WTC11 (cell line): ENCODE measurements at regions not wholly inside any gene's neighbourhood (a gene's known extent, or its start where the extent isn't known, plus 50 kb on each side); places are given as distances from the start of the nearest gene placed in this dataset.

ENCODE experiments used
- ATAC-seq: fragments of 200-7000 bp; cut with Tn5 transposase; 2 replicates; pipeline ENCODE4 v1.10.0; 2021; ENCODE audit warnings: mild to moderate bottlenecking, moderate library complexity
- CTCF ChIA-PET: fragments of 300-600 bp; sonication (Branson Sonifier 250); formaldehyde crosslinking; loops from one replicate; lab custom pipeline; 2021; ENCODE audit warnings: antibody characterized with exemption; lab: Charles Lee
- POLR2A ChIA-PET: fragments of 350-600 bp; sonication (Branson Sonifier 250); formaldehyde crosslinking; loops from one replicate; lab custom pipeline; 2021; ENCODE audit warnings: antibody characterized with exemption; lab: Charles Lee
- DNase-seq: peaks from one replicate; pipeline ENCODE4 v3.0.0; 2021; ENCODE audit warnings: low spot score
- H3K27ac Mint-ChIP-seq: 2 replicates; pipeline ENCODE4 v1.8.0; 2021; ENCODE audit warnings: mixed read lengths
- H3K27me3 Mint-ChIP-seq: 2 replicates; pipeline ENCODE4 v1.8.0; 2021; ENCODE audit warnings: low read depth, mild to moderate bottlenecking, moderate library complexity, mixed read lengths
- H3K36me3 Mint-ChIP-seq: 2 replicates; pipeline ENCODE4 v1.8.0; 2021; ENCODE audit warnings: mixed read lengths
- H3K4me1 Mint-ChIP-seq: 2 replicates; pipeline ENCODE4 v1.8.0; 2022; ENCODE audit warnings: mixed read lengths
- H3K4me3 Mint-ChIP-seq: 2 replicates; pipeline ENCODE4 v1.8.0; 2021; ENCODE audit warnings: mild to moderate bottlenecking, moderate library complexity, mixed read lengths
- H3K9me3 Mint-ChIP-seq: 2 replicates; pipeline ENCODE4 v1.8.0; 2021; ENCODE audit warnings: mixed read lengths
- CBFB ChIP-seq: sonication (generic); formaldehyde crosslinking; IDR thresholded peaks from 2 replicates; pipeline ENCODE4 v1.8.1; 2022; ENCODE audit warnings: mild to moderate bottlenecking, low read depth, missing genetic modification reagents
- ELF4 ChIP-seq: sonication (generic); formaldehyde crosslinking; IDR thresholded peaks from 2 replicates; pipeline ENCODE4 v1.8.1; 2022; ENCODE audit warnings: low read depth, mild to moderate bottlenecking, moderate library complexity, missing genetic modification reagents
- FOXJ3 ChIP-seq: sonication (generic); formaldehyde crosslinking; IDR thresholded peaks from 2 replicates; pipeline ENCODE4 v1.9.0; 2021; ENCODE audit warnings: missing genetic modification reagents, mild to moderate bottlenecking, borderline replicate concordance
- FOXK1 ChIP-seq: sonication (generic); formaldehyde crosslinking; IDR thresholded peaks from 2 replicates; pipeline ENCODE4 v1.8.0; 2022; ENCODE audit warnings: mild to moderate bottlenecking, moderate library complexity, missing genetic modification reagents
- FOXP1 ChIP-seq: sonication (generic); formaldehyde crosslinking; IDR thresholded peaks from 2 replicates; pipeline ENCODE4 v1.8.0; 2022; ENCODE audit warnings: missing genetic modification reagents, mild to moderate bottlenecking, moderate library complexity, borderline replicate concordance
- GABPB1 ChIP-seq: sonication (generic); formaldehyde crosslinking; IDR thresholded peaks from 2 replicates; pipeline ENCODE4 v1.8.1; 2023; ENCODE audit warnings: mild to moderate bottlenecking, missing genetic modification reagents
- GTF2I ChIP-seq: fragments of 250-450 bp; sonication (Bioruptor Pico); conservative IDR thresholded peaks from 2 replicates; pipeline ENCODE4 v1.4.0; 2021; ENCODE audit warnings: mild to moderate bottlenecking
- NR1H2 ChIP-seq: sonication (generic); formaldehyde crosslinking; IDR thresholded peaks from 2 replicates; pipeline ENCODE4 v1.9.0; 2021; ENCODE audit warnings: mild to moderate bottlenecking, moderate library complexity, missing genetic modification reagents
- OVOL2 ChIP-seq: fragments of 250-450 bp; sonication (Bioruptor Pico); IDR thresholded peaks from 2 replicates; pipeline ENCODE4 v1.9.0; 2021; ENCODE audit warnings: mild to moderate bottlenecking, borderline replicate concordance
- RORB ChIP-seq: fragments of 250-450 bp; sonication (Bioruptor Pico); IDR thresholded peaks from 2 replicates; pipeline ENCODE4 v1.9.0; 2021; ENCODE audit warnings: mild to moderate bottlenecking
- TEAD4 ChIP-seq: sonication (generic); formaldehyde crosslinking; IDR thresholded peaks from 2 replicates; pipeline ENCODE4 v1.8.0; 2022; ENCODE audit warnings: mild to moderate bottlenecking, missing genetic modification reagents
- TP53 ChIP-seq: sonication (generic); formaldehyde crosslinking; IDR thresholded peaks from 2 replicates; pipeline ENCODE4 v1.8.1; 2023; ENCODE audit warnings: mild to moderate bottlenecking, missing genetic modification reagents
- ZNF121 ChIP-seq: sonication (generic); formaldehyde crosslinking; IDR thresholded peaks from 2 replicates; pipeline ENCODE4 v1.8.0; 2023; ENCODE audit warnings: missing genetic modification reagents
- ZNF263 ChIP-seq: sonication (generic); formaldehyde crosslinking; IDR thresholded peaks from 2 replicates; pipeline ENCODE4 v1.8.1; 2022; ENCODE audit warnings: low read depth, mild to moderate bottlenecking, moderate library complexity, missing genetic modification reagents
- ZNF423 ChIP-seq: fragments of 250-450 bp; sonication (Bioruptor Pico); IDR thresholded peaks from 2 replicates; pipeline ENCODE4 v2.1.2; 2022; ENCODE audit warnings: mild to moderate bottlenecking, moderate library complexity
- TF ChIP-seq, protein P1 (sequence below): sonication (generic); formaldehyde crosslinking; IDR thresholded peaks from 2 replicates; pipeline ENCODE4 v1.8.1; 2023; ENCODE audit warnings: mild to moderate bottlenecking, missing genetic modification reagents, borderline replicate concordance
- TF ChIP-seq, protein P2 (sequence below): sonication (generic); formaldehyde crosslinking; IDR thresholded peaks from 2 replicates; pipeline ENCODE4 v1.8.1; 2022; ENCODE audit warnings: mild to moderate bottlenecking, moderate library complexity, missing genetic modification reagents
- TF ChIP-seq, protein P3 (sequence below): fragments of 250-450 bp; sonication (Bioruptor Pico); IDR thresholded peaks from 2 replicates; pipeline ENCODE4 v1.9.0; 2021; ENCODE audit warnings: mild to moderate bottlenecking, borderline replicate concordance
- TF ChIP-seq, protein P4 (sequence below): sonication (generic); formaldehyde crosslinking; IDR thresholded peaks from 2 replicates; pipeline ENCODE4 v1.8.1; 2022; ENCODE audit warnings: low read depth, mild to moderate bottlenecking, moderate library complexity, missing genetic modification reagents, borderline replicate concordance

DNA sequence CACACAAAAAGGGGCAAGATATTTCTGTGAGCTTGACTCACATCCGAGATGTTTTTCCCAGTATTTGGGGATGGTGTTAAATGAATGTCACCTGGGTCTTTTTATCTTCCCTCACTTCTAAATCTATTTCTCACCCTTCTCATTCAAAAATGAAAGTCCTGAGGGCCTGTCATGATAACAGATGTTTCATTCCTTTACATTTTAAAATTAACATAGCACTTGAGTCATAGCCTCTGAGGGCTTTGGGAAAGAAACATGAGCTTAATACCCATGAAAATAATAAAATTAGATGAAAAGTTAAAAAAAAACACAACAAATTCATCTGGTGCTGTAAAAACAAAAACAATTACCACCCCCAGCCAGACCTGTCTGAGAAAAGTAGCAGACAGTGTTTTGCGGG is 226.7 kb downstream of the HNMT start (continued):
- TF ChIP-seq, protein P1, sequence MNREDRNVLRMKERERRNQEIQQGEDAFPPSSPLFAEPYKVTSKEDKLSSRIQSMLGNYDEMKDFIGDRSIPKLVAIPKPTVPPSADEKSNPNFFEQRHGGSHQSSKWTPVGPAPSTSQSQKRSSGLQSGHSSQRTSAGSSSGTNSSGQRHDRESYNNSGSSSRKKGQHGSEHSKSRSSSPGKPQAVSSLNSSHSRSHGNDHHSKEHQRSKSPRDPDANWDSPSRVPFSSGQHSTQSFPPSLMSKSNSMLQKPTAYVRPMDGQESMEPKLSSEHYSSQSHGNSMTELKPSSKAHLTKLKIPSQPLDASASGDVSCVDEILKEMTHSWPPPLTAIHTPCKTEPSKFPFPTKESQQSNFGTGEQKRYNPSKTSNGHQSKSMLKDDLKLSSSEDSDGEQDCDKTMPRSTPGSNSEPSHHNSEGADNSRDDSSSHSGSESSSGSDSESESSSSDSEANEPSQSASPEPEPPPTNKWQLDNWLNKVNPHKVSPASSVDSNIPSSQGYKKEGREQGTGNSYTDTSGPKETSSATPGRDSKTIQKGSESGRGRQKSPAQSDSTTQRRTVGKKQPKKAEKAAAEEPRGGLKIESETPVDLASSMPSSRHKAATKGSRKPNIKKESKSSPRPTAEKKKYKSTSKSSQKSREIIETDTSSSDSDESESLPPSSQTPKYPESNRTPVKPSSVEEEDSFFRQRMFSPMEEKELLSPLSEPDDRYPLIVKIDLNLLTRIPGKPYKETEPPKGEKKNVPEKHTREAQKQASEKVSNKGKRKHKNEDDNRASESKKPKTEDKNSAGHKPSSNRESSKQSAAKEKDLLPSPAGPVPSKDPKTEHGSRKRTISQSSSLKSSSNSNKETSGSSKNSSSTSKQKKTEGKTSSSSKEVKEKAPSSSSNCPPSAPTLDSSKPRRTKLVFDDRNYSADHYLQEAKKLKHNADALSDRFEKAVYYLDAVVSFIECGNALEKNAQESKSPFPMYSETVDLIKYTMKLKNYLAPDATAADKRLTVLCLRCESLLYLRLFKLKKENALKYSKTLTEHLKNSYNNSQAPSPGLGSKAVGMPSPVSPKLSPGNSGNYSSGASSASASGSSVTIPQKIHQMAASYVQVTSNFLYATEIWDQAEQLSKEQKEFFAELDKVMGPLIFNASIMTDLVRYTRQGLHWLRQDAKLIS = no peak
- TF ChIP-seq RORB (CRISPR knock-in tag) = no peak

DNA sequence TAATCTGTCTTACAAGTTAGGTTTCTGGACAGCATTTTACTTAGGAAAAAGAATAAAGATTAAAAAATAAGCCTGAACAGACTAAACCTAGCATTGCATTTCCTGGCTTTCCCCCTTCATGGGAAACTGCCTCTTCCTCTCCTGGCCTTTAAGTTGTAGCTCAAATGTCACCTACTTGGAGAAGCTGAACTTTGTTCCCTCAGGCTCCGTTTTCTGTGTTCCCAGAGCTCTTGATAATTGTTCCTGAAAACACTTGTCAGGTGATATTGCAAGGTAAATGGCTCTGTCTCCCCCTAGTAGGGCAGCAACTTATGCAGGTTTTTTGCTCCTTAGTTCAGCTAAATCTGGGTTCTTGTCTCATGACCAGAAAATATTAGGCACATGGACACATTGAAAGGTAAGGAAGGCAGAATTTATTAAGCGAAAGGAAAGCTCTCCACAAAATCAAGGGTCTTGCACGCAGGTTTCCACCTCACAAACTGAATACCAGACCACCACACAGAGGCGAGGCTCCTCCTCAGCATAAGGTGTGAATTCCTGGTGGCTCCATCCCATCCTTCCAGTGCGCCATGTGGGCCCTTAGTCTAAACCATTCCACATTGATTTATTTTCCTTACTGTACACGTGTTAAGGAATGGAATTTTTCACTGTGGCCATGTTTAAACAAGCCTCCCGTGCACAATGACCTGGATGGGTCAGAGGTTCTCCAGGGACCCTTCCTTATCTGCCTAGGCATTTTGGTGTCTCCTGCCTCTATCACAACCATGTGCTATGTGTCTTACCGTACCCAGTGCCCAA is 229.3 kb downstream of the HNMT start:
- Mint-ChIP-seq H3K9me3 (0 out of 2 replicates have a peak, but pooled peaks cover 4% of the 10 kb centered on the region), H3K4me1 (peaks cover 18% of the 10 kb centered on the region), H3K4me3 (no peak overlapping the region), H3K27me3 (no peaks in the 10 kb centered on the region), H3K27ac (no peak overlapping the region), H3K36me3 (no peaks in the 10 kb centered on the region; the same call in 1 of the 2 replicates)
- no peak for TF ChIP-seq ZNF121
- TF ChIP-seq, protein P2, sequence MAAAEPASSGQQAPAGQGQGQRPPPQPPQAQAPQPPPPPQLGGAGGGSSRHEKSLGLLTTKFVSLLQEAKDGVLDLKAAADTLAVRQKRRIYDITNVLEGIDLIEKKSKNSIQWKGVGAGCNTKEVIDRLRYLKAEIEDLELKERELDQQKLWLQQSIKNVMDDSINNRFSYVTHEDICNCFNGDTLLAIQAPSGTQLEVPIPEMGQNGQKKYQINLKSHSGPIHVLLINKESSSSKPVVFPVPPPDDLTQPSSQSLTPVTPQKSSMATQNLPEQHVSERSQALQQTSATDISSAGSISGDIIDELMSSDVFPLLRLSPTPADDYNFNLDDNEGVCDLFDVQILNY (CRISPR knock-in tag) = no peak
- ChIA-PET POLR2A (no interaction called here), CTCF (no interaction called here)
- ATAC-seq = no peak
- DNase-seq = no peak

DNA sequence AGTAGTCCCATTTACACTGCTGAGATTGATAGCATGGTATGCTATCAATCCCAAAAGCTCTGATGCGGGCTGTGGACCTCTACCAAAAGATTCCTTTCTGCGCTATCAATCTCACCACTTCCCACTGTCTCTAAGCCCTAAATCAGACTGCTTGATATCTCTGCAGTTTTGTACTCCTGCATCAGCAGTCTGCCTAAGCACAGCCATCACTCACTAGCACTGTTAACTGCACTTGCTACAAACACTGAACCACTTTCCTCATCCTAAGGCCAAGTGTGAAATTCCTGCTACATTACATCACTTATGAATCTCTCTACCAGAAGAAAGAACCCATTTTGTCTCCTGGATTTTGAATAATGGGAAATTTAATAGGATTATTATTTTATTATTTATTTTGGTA is 237.0 kb downstream of the HNMT start:
- ATAC-seq = no peak
- no peak overlapping the region for H3K4me3 Mint-ChIP-seq
- H3K27ac Mint-ChIP-seq = no peak overlapping the region
- H3K9me3 Mint-ChIP-seq = peaks cover 28% of the 10 kb centered on the region
- no peaks in the 10 kb centered on the region for H3K27me3 Mint-ChIP-seq
- POLR2A ChIA-PET = no interaction called here
- H3K36me3 Mint-ChIP-seq = peaks cover 15% of the 10 kb centered on the region
- peaks cover 18% of the 10 kb centered on the region for H3K4me1 Mint-ChIP-seq
- CTCF ChIA-PET = no interaction called here
- no peak for DNase-seq
- no peak for TF ChIP-seq NR1H2
- no peak for TF ChIP-seq ZNF263 (CRISPR knock-in tag)
- no peak for TF ChIP-seq TP53 (CRISPR knock-in tag)
- no peak for TF ChIP-seq CBFB
- no peak for TF ChIP-seq ZNF423 (CRISPR knock-in tag)
- TF ChIP-seq FOXJ3 (CRISPR knock-in tag) = no peak
- TF ChIP-seq FOXP1 (CRISPR knock-in tag) = no peak
- TF ChIP-seq FOXK1 (CRISPR knock-in tag) = no peak
- TF ChIP-seq, protein P3, sequence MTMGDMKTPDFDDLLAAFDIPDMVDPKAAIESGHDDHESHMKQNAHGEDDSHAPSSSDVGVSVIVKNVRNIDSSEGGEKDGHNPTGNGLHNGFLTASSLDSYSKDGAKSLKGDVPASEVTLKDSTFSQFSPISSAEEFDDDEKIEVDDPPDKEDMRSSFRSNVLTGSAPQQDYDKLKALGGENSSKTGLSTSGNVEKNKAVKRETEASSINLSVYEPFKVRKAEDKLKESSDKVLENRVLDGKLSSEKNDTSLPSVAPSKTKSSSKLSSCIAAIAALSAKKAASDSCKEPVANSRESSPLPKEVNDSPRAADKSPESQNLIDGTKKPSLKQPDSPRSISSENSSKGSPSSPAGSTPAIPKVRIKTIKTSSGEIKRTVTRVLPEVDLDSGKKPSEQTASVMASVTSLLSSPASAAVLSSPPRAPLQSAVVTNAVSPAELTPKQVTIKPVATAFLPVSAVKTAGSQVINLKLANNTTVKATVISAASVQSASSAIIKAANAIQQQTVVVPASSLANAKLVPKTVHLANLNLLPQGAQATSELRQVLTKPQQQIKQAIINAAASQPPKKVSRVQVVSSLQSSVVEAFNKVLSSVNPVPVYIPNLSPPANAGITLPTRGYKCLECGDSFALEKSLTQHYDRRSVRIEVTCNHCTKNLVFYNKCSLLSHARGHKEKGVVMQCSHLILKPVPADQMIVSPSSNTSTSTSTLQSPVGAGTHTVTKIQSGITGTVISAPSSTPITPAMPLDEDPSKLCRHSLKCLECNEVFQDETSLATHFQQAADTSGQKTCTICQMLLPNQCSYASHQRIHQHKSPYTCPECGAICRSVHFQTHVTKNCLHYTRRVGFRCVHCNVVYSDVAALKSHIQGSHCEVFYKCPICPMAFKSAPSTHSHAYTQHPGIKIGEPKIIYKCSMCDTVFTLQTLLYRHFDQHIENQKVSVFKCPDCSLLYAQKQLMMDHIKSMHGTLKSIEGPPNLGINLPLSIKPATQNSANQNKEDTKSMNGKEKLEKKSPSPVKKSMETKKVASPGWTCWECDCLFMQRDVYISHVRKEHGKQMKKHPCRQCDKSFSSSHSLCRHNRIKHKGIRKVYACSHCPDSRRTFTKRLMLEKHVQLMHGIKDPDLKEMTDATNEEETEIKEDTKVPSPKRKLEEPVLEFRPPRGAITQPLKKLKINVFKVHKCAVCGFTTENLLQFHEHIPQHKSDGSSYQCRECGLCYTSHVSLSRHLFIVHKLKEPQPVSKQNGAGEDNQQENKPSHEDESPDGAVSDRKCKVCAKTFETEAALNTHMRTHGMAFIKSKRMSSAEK (CRISPR knock-in tag) = no peak
- no peak for TF ChIP-seq GABPB1 (CRISPR knock-in tag)
- no peak for TF ChIP-seq TEAD4 (CRISPR knock-in tag)
- TF ChIP-seq, protein P4, sequence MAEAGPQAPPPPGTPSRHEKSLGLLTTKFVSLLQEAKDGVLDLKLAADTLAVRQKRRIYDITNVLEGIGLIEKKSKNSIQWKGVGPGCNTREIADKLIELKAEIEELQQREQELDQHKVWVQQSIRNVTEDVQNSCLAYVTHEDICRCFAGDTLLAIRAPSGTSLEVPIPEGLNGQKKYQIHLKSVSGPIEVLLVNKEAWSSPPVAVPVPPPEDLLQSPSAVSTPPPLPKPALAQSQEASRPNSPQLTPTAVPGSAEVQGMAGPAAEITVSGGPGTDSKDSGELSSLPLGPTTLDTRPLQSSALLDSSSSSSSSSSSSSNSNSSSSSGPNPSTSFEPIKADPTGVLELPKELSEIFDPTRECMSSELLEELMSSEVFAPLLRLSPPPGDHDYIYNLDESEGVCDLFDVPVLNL = no peak
- no peak for TF ChIP-seq GTF2I (CRISPR knock-in tag)
- TF ChIP-seq OVOL2 (CRISPR knock-in tag) = no peak
- no peak for TF ChIP-seq ELF4 (CRISPR knock-in tag)
- TF ChIP-seq, protein P1 = no peak
